ENCODE measurements at regions not wholly inside any gene's neighbourhood (a gene's known extent, or its start where the extent isn't known, plus 50 kb on each side); places are given as distances from the start of the nearest gene placed in this dataset.

- TF ChIP-seq CTCF (conservative IDR thresholded peaks at IDR 0.05): no peak
- Mint-ChIP-seq H3K36me3 (ENCODE audit: low read depth) (peaks cover 4% of the 10 kb centered on the region), H3K4me3 (no peak overlapping the region), H3K27ac (ENCODE audit: unreplicated experiment) (no peak overlapping the region), H3K27me3 (ENCODE audit: low read depth) (no peaks in the 10 kb centered on the region), H3K4me1 (no peaks in the 10 kb centered on the region), H3K9me3 (peaks cover 11% of the 10 kb centered on the region)
- no peak for DNase-seq (ENCODE audit: low read depth, low spot score)
Measured at GRCh38 chr19:57002195-57002601, 117.6 kb upstream of the USP29 start.

- Mint-ChIP-seq H3K36me3 (ENCODE audit: low read depth) (peaks cover 9% of the 10 kb centered on the region), H3K27ac (ENCODE audit: unreplicated experiment) (no peak overlapping the region), H3K4me3 (no peak overlapping the region), H3K4me1 (no peaks in the 10 kb centered on the region), H3K9me3 (peaks cover 16% of the 10 kb centered on the region), H3K27me3 (ENCODE audit: low read depth) (no peaks in the 10 kb centered on the region)
- TF ChIP-seq CTCF (conservative IDR thresholded peaks at IDR 0.05): no peak
- DNase-seq (ENCODE audit: low read depth, low spot score): no peak
Measured at GRCh38 chr19:57002710-57003109, 117.1 kb upstream of the USP29 start.

GRCh38 chr19:57004418-57004817 is 115.4 kb upstream of the USP29 start:
- TF ChIP-seq CTCF (conservative IDR thresholded peaks at IDR 0.05): no peak
- H3K36me3 Mint-ChIP-seq (ENCODE audit: low read depth): peaks cover 11% of the 10 kb centered on the region
- no peak overlapping the region for H3K4me3 Mint-ChIP-seq
- no peak for DNase-seq (ENCODE audit: low read depth, low spot score)
- no peaks in the 10 kb centered on the region for H3K27me3 Mint-ChIP-seq (ENCODE audit: low read depth)
- H3K9me3 Mint-ChIP-seq: peaks cover 22% of the 10 kb centered on the region
- no peaks in the 10 kb centered on the region for H3K4me1 Mint-ChIP-seq
- H3K27ac Mint-ChIP-seq (ENCODE audit: unreplicated experiment): no peak overlapping the region

GRCh38 chr19:57008432-57008831 is 111.4 kb upstream of the USP29 start:
- peaks cover 32% of the 10 kb centered on the region for H3K9me3 Mint-ChIP-seq
- no peak overlapping the region for H3K4me3 Mint-ChIP-seq
- no peak for DNase-seq (ENCODE audit: low read depth, low spot score)

GRCh38 chr19:57010541-57010940 is 109.2 kb upstream of the USP29 start:
- Mint-ChIP-seq H3K27ac (ENCODE audit: unreplicated experiment) (no peak overlapping the region), H3K9me3 (peaks cover 41% of the 10 kb centered on the region), H3K4me3 (no peak overlapping the region), H3K36me3 (ENCODE audit: low read depth) (peaks cover 29% of the 10 kb centered on the region), H3K27me3 (ENCODE audit: low read depth) (no peaks in the 10 kb centered on the region), H3K4me1 (no peaks in the 10 kb centered on the region)
- DNase-seq (ENCODE audit: low read depth, low spot score): no peak
- no peak for TF ChIP-seq CTCF (conservative IDR thresholded peaks at IDR 0.05)

More at GRCh38 chr19:57008432-57008831, 111.4 kb upstream of the USP29 start:
- no peak overlapping the region for H3K27ac Mint-ChIP-seq (ENCODE audit: unreplicated experiment)
- TF ChIP-seq CTCF (conservative IDR thresholded peaks at IDR 0.05): no peak
- no peaks in the 10 kb centered on the region for H3K27me3 Mint-ChIP-seq (ENCODE audit: low read depth)
- peaks cover 20% of the 10 kb centered on the region for H3K36me3 Mint-ChIP-seq (ENCODE audit: low read depth)
- H3K4me1 Mint-ChIP-seq: no peaks in the 10 kb centered on the region

GRCh38 chr19:57016076-57016475 is 103.7 kb upstream of the USP29 start:
- peaks cover 23% of the 10 kb centered on the region for H3K9me3 Mint-ChIP-seq
- no peak overlapping the region for H3K4me3 Mint-ChIP-seq
- H3K4me1 Mint-ChIP-seq: no peaks in the 10 kb centered on the region
- no peaks in the 10 kb centered on the region for H3K27me3 Mint-ChIP-seq (ENCODE audit: low read depth)
- TF ChIP-seq CTCF (conservative IDR thresholded peaks at IDR 0.05): no peak
- peaks cover 22% of the 10 kb centered on the region for H3K36me3 Mint-ChIP-seq (ENCODE audit: low read depth)
- no peak for DNase-seq (ENCODE audit: low read depth, low spot score)
- H3K27ac Mint-ChIP-seq (ENCODE audit: unreplicated experiment): no peak overlapping the region

Measured in neural crest cell (in vitro differentiated cells).